Sigmoid colon (tissue), 6 donors: ENCODE measurements at regions not wholly inside any gene's neighbourhood (a gene's known extent, or its start where the extent isn't known, plus 50 kb on each side); places are given as distances from the start of the nearest gene placed in this dataset.

Source experiments
- DNase-seq: peaks from one replicate; pipeline ENCODE4 v3.0.0-alpha.2; 2019
- H3K27ac ChIP-seq, 4 donors: fragments of 200-600 bp; sonication (generic); one replicate each; pipeline ENCODE4 v1.5.1; 2016 to 2019; ENCODE audit warnings: mild to moderate bottlenecking in 1 of 4
- H3K27me3 ChIP-seq, 3 donors: fragments of 200-600 bp; sonication (generic); one replicate each; pipeline ENCODE4 v1.5.1; 2019; ENCODE audit warnings: mild to moderate bottlenecking in 1 of 3
- H3K36me3 ChIP-seq, 4 donors: fragments of 200-600 bp; sonication (generic); one replicate each; pipeline ENCODE4 v1.5.1; 2016 to 2019
- H3K4me1 ChIP-seq, 4 donors: fragments of 200-600 bp; sonication (generic); one replicate each; pipeline ENCODE4 v1.5.1; 2017 to 2019
- H3K4me3 ChIP-seq, 4 donors: fragments of 200-600 bp; sonication (generic); one replicate each; pipeline ENCODE4 v1.5.1; 2017 to 2019; ENCODE audit warnings: mild to moderate bottlenecking in 2 of 4, moderate library complexity in 1 of 4
- H3K9me3 ChIP-seq, 4 donors: fragments of 200-600 bp in 3 of 4; sonication (generic) in 3 of 4; one replicate each; pipeline versions ENCODE4 v1.5.1 to v1.6.1; 2013 to 2019
- EP300 ChIP-seq, 4 donors: sonication (generic); formaldehyde crosslinking; IDR thresholded peaks; one replicate each; pipeline ENCODE4 v1.6.1; 2017; ENCODE audit warnings: antibody characterized with exemption in 4 of 4
- POLR2A ChIP-seq, 2 donors: fragments of 450-650 bp; IDR thresholded peaks; one replicate each; pipeline ENCODE4 v1.6.1; 2016; ENCODE audit warnings: antibody characterized with exemption in 2 of 2, mild to moderate bottlenecking in 2 of 2, moderate library complexity in 2 of 2
- POLR2AphosphoS5 ChIP-seq, 4 donors: sonication (generic); formaldehyde crosslinking; IDR thresholded peaks; one replicate each; pipeline ENCODE4 v1.6.1; 2017; ENCODE audit warnings: antibody characterized with exemption in 4 of 4
- WGBS, 2 donors: extraction: QIAGEN DNeasy Blood & Tissue Kit; methylation state at CpG; one replicate each; pipeline ENCODE4 v1.1.7; 2013; 5-methylcytosine and 5-hydroxymethylcytosine counted together
- intact Hi-C: fragments of 100-400 bp; cut with DNase I; formaldehyde crosslinking; loops from one replicate; pipeline ENCODE4 v1.15.1; 2023
- TF ChIP-seq, protein P1 (sequence below), 4 experiments: fragments of 450-650 bp in 3 of 4; fragments of 200-600 bp in 1 of 4; IDR thresholded peaks; one replicate each; pipeline ENCODE4 v1.5.1; 2016 to 2019; ENCODE audit warnings: antibody characterized with exemption in 4 of 4, mild to moderate bottlenecking in 3 of 4, moderate library complexity in 2 of 4
- donor health status: healthy with polysubstance abuse.
- donor health status: healthy.

DNA sequence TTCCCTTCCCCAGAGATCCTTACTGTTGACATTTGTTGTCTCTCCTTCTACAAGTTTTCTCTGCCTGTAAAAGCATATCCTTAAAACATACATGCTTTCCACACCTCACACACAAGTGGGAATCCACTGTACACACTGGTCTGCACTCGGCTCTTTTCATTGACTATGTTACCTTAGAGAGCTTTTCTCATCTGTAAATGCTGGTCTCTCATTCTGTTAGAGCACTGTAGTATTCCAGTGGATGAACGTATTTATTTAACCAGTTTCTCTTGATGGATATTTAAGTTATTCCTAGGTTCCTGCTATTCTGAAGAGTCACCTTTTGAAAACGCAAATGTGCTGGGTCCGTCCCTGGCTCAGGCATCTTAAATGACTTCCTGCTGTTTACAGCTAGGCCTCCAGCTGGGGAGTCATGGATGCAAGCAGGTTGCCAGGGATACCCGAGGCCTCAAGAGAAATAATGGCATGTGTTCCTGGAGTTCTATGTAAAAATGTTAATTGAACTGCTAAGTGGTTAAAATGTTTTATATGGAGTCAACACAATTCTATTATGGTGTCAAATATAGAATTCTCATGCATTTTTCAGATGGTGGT lies 61.1 kb upstream of the TGM3 start:
- Histone ChIP-seq H3K4me3 (no peak overlapping the region), H3K9me3 (no peaks in the 10 kb centered on the region), H3K27me3 (no peaks in the 10 kb centered on the region), H3K4me1 (no peaks in the 10 kb centered on the region), H3K36me3 (no peaks in the 10 kb centered on the region), H3K27ac (no peak overlapping the region)
- TF ChIP-seq, protein P1, sequence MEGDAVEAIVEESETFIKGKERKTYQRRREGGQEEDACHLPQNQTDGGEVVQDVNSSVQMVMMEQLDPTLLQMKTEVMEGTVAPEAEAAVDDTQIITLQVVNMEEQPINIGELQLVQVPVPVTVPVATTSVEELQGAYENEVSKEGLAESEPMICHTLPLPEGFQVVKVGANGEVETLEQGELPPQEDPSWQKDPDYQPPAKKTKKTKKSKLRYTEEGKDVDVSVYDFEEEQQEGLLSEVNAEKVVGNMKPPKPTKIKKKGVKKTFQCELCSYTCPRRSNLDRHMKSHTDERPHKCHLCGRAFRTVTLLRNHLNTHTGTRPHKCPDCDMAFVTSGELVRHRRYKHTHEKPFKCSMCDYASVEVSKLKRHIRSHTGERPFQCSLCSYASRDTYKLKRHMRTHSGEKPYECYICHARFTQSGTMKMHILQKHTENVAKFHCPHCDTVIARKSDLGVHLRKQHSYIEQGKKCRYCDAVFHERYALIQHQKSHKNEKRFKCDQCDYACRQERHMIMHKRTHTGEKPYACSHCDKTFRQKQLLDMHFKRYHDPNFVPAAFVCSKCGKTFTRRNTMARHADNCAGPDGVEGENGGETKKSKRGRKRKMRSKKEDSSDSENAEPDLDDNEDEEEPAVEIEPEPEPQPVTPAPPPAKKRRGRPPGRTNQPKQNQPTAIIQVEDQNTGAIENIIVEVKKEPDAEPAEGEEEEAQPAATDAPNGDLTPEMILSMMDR (IDR thresholded peaks at IDR 0.05), result no peak
- TF ChIP-seq EP300 (IDR thresholded peaks at IDR 0.05) (no peak), POLR2A (IDR thresholded peaks at IDR 0.05) (no peak), POLR2AphosphoS5 (IDR thresholded peaks at IDR 0.05) (no peak)
- DNase-seq, result no peak
- 52 to 62% methylated on average over 5 of the region's 5 CpGs for WGBS, 2 donors
- intact Hi-C loops, result no loop called here

DNA sequence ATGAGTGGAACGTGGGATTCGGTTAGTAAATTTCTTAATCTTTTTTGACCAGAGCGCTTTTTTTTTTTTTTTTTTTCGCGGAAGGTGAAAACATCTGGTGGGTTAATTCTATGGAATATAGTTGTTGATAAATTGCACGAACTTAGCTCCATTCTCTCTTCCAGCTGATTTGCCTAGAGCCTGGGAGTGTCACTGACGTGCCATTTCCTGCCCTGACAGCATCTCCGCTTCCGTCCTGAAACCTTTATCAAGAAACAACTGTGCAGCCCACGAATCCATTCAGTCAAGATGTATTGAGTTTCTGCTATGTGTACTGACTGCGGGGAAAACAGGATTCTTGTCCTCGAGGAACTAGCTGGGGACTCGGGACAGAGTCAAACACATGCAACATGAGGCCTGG lies 59.5 kb upstream of the TGM3 start:
- Histone ChIP-seq H3K27ac (no peak overlapping the region), H3K4me1 (no peaks in the 10 kb centered on the region), H3K9me3 (no peaks in the 10 kb centered on the region), H3K27me3 (no peaks in the 10 kb centered on the region), H3K36me3 (no peaks in the 10 kb centered on the region), H3K4me3 (no peak overlapping the region)
- intact Hi-C loops, result no loop called here
- no peak for TF ChIP-seq POLR2A (IDR thresholded peaks at IDR 0.05)
- TF ChIP-seq, protein P1 (IDR thresholded peaks at IDR 0.05), result no peak
- no peak for TF ChIP-seq EP300 (IDR thresholded peaks at IDR 0.05)
- no peak for TF ChIP-seq POLR2AphosphoS5 (IDR thresholded peaks at IDR 0.05)
- no peak for DNase-seq
- 83 to 86% methylated on average over 13 of the region's 13 CpGs for WGBS, 2 donors

DNA sequence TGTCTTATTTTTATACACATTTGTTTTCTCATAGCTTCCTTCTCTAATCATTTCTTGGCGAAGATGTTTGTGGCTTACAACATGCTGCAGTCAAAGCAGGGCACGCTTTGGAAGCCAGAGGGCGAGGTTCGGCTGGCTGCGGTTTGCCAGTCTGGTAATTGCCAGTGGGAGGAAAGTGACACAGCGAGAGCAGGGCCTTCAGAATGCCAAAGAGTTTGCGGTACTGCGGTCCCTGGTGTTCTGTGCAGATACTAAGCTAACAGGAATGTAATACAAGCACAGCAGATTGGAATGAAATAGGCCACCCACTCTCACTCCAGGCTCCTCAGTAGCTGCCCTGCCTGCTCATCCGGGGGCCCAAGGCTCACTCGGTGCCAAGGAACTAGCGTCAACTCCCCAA lies 58.7 kb upstream of the TGM3 start:
- H3K27ac ChIP-seq, result no peak overlapping the region
- no peak for DNase-seq
- WGBS, 2 donors, result 43 to 75% methylated on average over 11 of the region's 11 CpGs
- no peak for TF ChIP-seq POLR2A (IDR thresholded peaks at IDR 0.05)
- TF ChIP-seq, protein P1 (IDR thresholded peaks at IDR 0.05), result no peak
- TF ChIP-seq POLR2AphosphoS5 (IDR thresholded peaks at IDR 0.05), result no peak
- no peak for TF ChIP-seq EP300 (IDR thresholded peaks at IDR 0.05)
- H3K4me3 ChIP-seq, result no peak overlapping the region
- intact Hi-C loops, result no loop called here
- H3K4me1 ChIP-seq, result no peaks in the 10 kb centered on the region
- no peaks in the 10 kb centered on the region for H3K9me3 ChIP-seq
- no peaks in the 10 kb centered on the region for H3K27me3 ChIP-seq
- no peaks in the 10 kb centered on the region for H3K36me3 ChIP-seq

DNA sequence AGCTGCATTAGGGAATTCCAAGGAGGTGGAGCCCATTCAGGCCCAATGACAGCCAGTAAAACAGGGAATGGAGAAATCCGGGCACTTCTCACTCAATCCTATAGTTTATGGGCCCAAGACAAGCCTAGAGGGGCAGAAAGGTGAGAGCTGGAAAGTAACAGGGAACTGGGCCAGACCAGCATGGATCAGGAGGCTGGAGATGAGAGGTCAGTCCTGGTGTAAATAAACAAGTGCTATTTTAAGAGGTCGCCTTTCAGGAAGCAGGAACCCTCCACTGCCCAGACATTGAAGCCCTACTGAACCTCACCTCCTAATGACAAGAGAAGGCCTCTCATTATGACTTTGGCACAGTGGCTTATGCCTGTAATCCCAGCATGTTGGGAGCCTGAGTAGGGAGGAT lies 57.2 kb upstream of the TGM3 start:
- intact Hi-C loops, result no loop called here
- no peaks in the 10 kb centered on the region for H3K4me1 ChIP-seq
- H3K27ac ChIP-seq, result no peak overlapping the region
- no peaks in the 10 kb centered on the region for H3K9me3 ChIP-seq
- no peak overlapping the region for H3K4me3 ChIP-seq
- TF ChIP-seq POLR2AphosphoS5 (IDR thresholded peaks at IDR 0.05), result no peak
- TF ChIP-seq EP300 (IDR thresholded peaks at IDR 0.05), result no peak
- TF ChIP-seq, protein P1 (IDR thresholded peaks at IDR 0.05), result no peak
- no peak for TF ChIP-seq POLR2A (IDR thresholded peaks at IDR 0.05)
- DNase-seq, result no peak
- 79 to 82% methylated on average over 2 of the region's 2 CpGs for WGBS, 2 donors
- no peaks in the 10 kb centered on the region for H3K36me3 ChIP-seq
- no peaks in the 10 kb centered on the region for H3K27me3 ChIP-seq

DNA sequence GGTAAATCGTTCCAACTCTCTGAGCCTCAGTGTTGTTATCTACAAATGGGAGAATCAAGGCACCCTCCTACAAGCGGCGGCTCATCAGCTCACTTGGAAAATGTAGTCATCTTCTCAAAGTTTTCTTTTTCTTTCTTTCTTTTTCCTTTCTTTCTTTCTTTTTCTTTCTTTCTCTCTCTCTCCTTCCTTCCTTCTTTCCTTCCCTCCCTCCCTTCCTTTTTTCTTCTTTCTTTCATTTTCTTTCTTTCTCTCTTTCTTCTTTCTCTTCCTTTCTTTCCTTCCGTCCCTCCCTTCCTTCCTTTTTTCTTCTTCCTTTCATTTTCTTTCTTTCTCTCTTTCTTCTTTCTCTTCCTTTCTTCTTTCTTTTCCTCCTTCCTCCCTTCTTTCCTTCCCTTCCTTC lies 55.0 kb upstream of the TGM3 start:
- Histone ChIP-seq H3K27ac (no peak overlapping the region), H3K36me3 (no peaks in the 10 kb centered on the region), H3K4me1 (no peaks in the 10 kb centered on the region), H3K9me3 (no peaks in the 10 kb centered on the region), H3K27me3 (peaks cover 0 to 11% (median 0%) of the 10 kb centered on the region in 3 donors), H3K4me3 (no peak overlapping the region)
- intact Hi-C loops, result no loop called here
- DNase-seq, result no peak
- no peak for TF ChIP-seq POLR2AphosphoS5 (IDR thresholded peaks at IDR 0.05)
- TF ChIP-seq, protein P1 (IDR thresholded peaks at IDR 0.05), result no peak
- TF ChIP-seq POLR2A (IDR thresholded peaks at IDR 0.05), result no peak
- no peak for TF ChIP-seq EP300 (IDR thresholded peaks at IDR 0.05)
- WGBS, 2 donors, result 84 to 88% methylated on average over 4 of the region's 4 CpGs
